22Rv1 (cell line): ENCODE measurements at regions not wholly inside any gene's neighbourhood (a gene's known extent, or its start where the extent isn't known, plus 50 kb on each side); places are given as distances from the start of the nearest gene placed in this dataset.

ENCODE experiments used
- ZFX ChIP-seq: fragments of 450-650 bp; IDR thresholded peaks from 2 replicates; pipeline ENCODE4 v1.6.1; 2017; ENCODE audit warnings: antibody characterized with exemption, borderline replicate concordance
- TF ChIP-seq, protein P1 (sequence below): fragments of 450-650 bp; IDR thresholded peaks from 2 replicates; pipeline ENCODE4 v1.5.1; 2017; ENCODE audit warnings: mild to moderate bottlenecking

DNA sequence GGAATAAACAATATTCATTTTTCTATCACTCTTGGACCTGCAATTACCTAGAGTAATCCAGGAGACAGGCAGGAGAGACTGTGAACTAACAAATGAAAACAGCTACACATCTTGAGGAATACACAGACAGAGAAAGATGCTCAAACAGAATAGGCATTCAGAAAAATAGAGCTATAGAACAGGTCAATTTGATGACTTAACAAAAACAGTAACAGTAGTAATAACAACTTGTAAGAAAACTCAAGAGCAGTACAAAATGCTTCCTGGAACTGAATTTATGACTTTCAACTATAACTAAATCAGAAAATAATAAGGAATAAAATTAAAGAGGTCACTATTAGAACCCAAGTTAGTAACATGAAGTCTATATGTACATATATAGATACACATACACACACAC lies 579.3 kb downstream of the TLR4 start:
- TF ChIP-seq, protein P1, sequence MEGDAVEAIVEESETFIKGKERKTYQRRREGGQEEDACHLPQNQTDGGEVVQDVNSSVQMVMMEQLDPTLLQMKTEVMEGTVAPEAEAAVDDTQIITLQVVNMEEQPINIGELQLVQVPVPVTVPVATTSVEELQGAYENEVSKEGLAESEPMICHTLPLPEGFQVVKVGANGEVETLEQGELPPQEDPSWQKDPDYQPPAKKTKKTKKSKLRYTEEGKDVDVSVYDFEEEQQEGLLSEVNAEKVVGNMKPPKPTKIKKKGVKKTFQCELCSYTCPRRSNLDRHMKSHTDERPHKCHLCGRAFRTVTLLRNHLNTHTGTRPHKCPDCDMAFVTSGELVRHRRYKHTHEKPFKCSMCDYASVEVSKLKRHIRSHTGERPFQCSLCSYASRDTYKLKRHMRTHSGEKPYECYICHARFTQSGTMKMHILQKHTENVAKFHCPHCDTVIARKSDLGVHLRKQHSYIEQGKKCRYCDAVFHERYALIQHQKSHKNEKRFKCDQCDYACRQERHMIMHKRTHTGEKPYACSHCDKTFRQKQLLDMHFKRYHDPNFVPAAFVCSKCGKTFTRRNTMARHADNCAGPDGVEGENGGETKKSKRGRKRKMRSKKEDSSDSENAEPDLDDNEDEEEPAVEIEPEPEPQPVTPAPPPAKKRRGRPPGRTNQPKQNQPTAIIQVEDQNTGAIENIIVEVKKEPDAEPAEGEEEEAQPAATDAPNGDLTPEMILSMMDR = no peak
- no peak for TF ChIP-seq ZFX
